Astrocyte (in vitro differentiated cells and primary cell): ENCODE measurements at regions not wholly inside any gene's neighbourhood (a gene's known extent, or its start where the extent isn't known, plus 50 kb on each side); places are given as distances from the start of the nearest gene placed in this dataset.

Experiments
- EZH2 ChIP-seq: IDR thresholded peaks from 2 replicates; pipeline ENCODE4 v1.6.1; 2012; ENCODE audit warnings: mild to moderate bottlenecking, low read length, inconsistent platforms; ENCODE audit not compliant: insufficient read depth
- TF ChIP-seq, protein P1 (sequence below): IDR thresholded peaks from 2 replicates; pipeline ENCODE4 v1.5.1; 2011; ENCODE audit warnings: low read depth, mild to moderate bottlenecking, inconsistent platforms, low read length, moderate library complexity; ENCODE audit not compliant: insufficient read depth

DNA sequence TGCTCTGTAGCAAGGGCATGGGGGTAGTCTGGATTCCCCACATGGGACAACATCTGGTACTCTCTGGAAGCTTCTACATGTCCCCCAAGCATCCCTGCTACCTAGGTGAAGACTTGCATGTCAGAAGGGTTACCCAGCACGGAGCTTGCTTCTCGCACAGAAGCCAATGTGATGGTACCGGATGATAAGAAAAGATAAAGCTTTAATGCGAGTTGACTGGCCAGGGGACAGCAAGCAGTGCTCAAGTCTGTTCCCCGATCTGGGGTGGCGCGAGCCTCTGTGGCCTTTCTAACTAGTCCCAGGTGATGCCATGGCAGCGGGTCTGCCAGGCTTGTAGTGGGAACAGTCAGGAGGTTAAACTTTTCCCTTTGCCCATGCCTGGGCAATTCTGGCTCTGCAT is 70.0 kb upstream of the TIAM2 start:
- TF ChIP-seq, protein P1, sequence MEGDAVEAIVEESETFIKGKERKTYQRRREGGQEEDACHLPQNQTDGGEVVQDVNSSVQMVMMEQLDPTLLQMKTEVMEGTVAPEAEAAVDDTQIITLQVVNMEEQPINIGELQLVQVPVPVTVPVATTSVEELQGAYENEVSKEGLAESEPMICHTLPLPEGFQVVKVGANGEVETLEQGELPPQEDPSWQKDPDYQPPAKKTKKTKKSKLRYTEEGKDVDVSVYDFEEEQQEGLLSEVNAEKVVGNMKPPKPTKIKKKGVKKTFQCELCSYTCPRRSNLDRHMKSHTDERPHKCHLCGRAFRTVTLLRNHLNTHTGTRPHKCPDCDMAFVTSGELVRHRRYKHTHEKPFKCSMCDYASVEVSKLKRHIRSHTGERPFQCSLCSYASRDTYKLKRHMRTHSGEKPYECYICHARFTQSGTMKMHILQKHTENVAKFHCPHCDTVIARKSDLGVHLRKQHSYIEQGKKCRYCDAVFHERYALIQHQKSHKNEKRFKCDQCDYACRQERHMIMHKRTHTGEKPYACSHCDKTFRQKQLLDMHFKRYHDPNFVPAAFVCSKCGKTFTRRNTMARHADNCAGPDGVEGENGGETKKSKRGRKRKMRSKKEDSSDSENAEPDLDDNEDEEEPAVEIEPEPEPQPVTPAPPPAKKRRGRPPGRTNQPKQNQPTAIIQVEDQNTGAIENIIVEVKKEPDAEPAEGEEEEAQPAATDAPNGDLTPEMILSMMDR = no peak
- no peak for TF ChIP-seq EZH2
